HG02642 (cell line): ENCODE measurements at regions not wholly inside any gene's neighbourhood (a gene's known extent, or its start where the extent isn't known, plus 50 kb on each side); places are given as distances from the start of the nearest gene placed in this dataset.
"Not testable (repeated sequence)": the region's sequence is repeated elsewhere in the genome, so short reads cannot be mapped to it uniquely, and the experiment has no call there.

ENCODE experiments used
- ATAC-seq: cut with Tn5 transposase; IDR thresholded peaks from one replicate; pipeline ENCODE4 v1.9.1; 2021; ENCODE audit warnings: mild to moderate bottlenecking; ENCODE audit not compliant: unreplicated experiment, poor library complexity

GRCh38 chr9:29332789-29333188 lies 1759.5 kb upstream of the C9orf72 start:
- no peak for ATAC-seq

DNA sequence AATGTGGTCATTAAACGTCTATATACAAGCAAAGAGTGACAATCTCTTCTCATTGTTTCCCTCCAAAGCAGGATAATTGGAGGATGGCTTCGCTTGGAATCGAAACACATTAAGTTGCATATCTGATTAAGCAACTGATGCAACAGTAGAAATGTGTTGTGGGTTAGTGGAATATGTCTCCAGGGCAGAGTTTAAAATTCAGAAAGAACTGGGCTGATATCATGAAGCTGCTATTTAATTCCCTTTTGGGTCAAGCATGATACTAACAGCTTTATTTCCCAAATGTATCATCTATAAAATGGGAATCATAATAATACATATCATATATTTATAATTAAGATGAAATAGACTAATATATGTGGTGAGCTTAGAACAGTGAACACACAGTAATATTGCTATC lies 1763.0 kb upstream of the C9orf72 start:
- no peak for ATAC-seq

GRCh38 chr9:29339387-29339786 lies 1766.1 kb upstream of the C9orf72 start:
- ATAC-seq = no peak

GRCh38 chr9:29348999-29349398 lies 1775.7 kb upstream of the C9orf72 start:
- no peak for ATAC-seq

- no peak for ATAC-seq
Observed at GRCh38 chr9:29389421-29389820, 1816.1 kb upstream of the C9orf72 start.

- no peak for ATAC-seq
Observed at GRCh38 chr9:29390859-29391258, 1817.6 kb upstream of the C9orf72 start.

DNA sequence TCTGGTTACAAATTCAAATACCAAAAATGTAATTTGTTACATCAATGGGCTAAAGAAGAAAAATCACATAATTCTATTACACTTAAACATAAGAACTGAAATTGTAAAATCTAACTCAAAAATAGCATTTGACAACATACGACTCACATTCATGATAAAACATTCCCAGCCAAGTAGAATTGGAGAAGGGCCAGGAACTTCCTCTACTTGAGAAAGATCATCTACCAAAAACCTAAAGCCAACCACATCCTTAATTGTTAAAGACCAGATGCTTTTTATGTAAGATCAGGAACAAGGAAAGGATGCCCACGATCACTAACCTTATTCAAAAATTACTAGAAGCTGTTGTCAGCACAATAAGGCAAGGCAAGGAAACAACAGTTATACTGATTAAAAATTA lies 1819.8 kb upstream of the C9orf72 start:
- ATAC-seq = no peak

DNA sequence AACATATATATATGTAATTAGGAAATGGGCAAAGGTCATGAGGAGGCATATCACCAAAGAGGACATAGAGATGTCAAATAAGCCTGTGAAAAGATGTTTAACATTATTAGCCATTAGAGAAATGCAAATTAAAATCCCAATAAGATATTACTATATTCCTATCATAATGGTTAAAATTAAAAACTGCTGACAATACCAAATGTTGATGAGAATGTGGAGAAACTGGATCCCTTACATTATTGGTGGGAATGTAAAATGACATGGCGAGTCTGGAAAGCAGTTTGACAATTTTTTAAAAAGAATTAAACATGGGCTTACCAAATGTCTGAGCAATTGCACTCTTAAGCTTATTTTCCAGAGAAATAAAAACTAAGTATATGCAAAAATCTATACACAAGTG lies 1821.6 kb upstream of the C9orf72 start:
- ATAC-seq = no peak

GRCh38 chr9:29397148-29397547 lies 1823.9 kb upstream of the C9orf72 start:
- no peak for ATAC-seq

- no peak for ATAC-seq
Observed at GRCh38 chr9:29416204-29416603, 1842.9 kb upstream of the C9orf72 start.

GRCh38 chr9:29422438-29422837 lies 1849.2 kb upstream of the C9orf72 start:
- ATAC-seq = no peak

GRCh38 chr9:29432191-29432590 lies 1858.9 kb upstream of the C9orf72 start:
- no peak for ATAC-seq

- not testable (repeated sequence) for ATAC-seq
Observed at GRCh38 chr9:29432656-29433055, 1859.4 kb upstream of the C9orf72 start.

DNA sequence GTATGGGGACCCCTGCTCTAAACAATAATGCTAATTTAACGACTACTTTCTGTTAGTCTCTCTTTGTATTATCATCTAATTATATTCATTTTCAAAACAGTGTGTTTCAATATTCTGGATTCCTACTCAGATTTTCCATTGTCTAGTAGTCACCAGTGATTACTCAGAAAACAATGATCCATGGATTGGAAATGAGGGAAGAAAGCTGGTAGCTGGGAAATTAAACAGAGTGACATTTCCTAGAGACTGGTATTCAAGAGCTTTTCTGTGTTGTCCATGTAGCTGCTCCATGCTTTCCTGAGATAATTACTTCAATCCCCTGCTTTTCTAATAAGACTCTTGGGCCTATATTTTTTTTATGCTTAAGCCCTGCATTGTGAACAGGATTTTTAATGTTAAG lies 1862.1 kb upstream of the C9orf72 start:
- ATAC-seq = no peak

DNA sequence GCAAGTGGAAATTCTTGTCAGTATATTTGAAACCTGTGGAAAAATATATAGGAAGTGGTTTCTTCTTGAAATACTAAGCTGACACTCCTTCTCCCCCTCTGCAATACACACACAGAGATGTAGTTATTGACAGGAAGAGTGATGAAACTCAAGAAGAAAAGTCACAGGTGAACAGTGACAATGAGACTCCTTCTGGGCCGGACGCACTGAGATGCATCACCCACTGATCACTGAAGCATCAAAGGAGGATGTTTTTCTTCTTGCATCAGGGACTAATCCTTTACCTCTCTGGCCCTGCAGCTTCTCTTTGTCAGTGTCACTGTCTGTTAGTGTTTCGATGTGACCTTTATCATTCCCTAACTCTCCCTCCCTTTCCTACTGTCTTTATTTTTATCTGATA lies 1864.2 kb upstream of the C9orf72 start:
- ATAC-seq = no peak

DNA sequence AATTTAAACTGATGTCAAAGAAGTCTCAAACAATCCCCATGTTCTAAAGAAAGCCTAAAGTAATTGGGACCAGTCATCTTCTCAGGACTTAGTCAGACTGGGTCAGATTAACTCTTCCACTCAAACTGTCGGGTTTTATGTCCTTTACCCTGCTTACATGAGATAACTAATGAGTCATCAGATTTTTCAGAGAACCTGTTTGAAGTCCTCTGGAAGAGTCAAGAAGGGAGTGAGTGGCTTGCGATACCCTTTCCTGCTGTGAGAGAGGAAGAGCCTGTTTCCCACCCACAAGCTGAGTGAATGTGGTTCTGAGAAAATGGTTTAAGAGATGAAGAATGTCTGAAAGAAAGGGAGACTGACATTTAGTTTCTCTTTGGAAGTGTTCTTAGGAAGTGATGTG lies 1866.7 kb upstream of the C9orf72 start:
- no peak for ATAC-seq

DNA sequence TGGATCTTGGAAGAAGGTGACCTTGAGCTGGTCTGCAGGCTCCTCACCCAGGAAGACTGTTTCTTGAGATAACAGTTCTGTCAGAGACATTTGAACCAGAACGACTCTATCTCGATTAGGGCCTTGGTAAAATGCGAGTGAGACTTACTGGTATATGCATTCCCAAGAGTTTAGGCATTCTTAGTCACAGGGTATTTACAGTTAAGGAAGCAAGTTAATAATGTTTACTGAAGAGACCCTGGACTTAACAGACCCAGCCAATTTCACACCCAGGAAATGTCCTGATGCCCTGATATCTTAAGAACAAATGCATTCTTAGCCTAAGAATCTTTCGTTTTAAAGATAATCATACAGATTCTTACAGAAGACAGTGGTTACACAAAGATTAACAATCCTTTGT lies 1867.2 kb upstream of the C9orf72 start:
- ATAC-seq = no peak

DNA sequence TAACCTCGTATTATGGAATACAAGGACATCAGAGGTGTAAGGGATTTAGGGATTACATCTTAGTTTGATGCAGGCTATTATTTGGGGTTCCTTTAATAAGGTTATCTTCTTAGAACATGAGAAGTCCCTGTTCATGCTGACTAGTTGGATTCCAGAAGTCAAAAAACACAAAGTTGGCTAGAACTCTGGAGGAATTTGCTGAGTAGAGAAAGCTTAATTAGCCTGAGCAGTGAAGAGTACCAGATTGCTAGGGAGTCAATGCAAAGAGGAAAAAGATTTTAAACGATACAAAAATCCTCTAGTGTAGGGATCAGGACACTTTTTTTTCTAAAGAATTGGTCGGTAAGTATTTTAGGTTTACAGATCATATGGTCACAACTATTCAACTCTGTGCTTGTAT lies 1872.5 kb upstream of the C9orf72 start:
- no peak for ATAC-seq

GRCh38 chr9:29449306-29449705 lies 1876.0 kb upstream of the C9orf72 start:
- no peak for ATAC-seq

DNA sequence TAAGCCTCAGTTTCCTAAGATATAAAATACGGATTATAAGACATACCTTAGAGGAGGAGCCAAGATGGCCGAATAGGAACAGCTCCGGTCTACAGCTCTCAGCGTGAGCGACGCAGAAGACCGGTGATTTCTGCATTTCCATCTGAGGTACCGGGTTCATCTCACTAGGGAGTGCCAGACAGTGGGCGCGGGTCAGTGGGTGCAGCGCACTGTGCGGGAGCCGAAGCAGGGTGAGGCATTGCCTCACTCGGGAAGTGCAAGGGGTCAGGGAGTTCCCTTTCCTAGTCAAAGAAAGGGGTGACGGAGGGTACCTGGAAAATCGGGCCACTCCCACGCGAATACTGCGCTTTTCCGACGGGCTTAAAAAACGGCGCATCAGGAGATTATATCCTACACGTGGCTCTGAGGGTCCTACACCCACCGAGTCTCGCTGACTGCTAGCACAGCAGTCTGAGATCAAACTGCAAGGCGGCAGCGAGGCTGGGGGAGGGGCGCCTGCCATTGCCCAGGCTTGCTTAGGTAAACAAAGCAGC lies 1877.1 kb upstream of the C9orf72 start:
- not testable (repeated sequence) for ATAC-seq

- ATAC-seq = no peak
Observed at GRCh38 chr9:29456940-29457339, 1883.7 kb upstream of the C9orf72 start.

- no peak for ATAC-seq
Observed at GRCh38 chr9:29475471-29475870, 1902.2 kb upstream of the C9orf72 start.

DNA sequence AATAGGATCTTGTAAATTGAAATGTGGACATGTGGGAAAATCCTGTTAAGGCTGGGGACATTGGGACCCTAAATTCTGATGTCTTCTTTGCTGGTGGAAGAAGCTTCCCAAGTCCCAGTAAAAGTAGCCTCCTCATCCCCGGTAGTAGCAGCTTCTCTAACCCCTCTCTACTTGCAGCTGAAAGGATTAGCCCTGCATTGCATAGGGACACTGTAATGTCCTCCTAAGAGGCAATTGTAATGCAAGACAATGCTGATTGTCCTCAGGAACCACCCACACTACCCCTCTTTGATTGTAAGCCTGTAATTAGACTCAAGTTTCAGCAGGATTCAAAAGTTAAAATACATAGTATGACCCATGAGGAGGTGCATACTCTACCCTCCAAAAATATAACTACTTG lies 1938.4 kb upstream of the C9orf72 start:
- ATAC-seq = no peak
